ENCODE measurements at regions not wholly inside any gene's neighbourhood (a gene's known extent, or its start where the extent isn't known, plus 50 kb on each side); places are given as distances from the start of the nearest gene placed in this dataset.
A peak's percentile ranks its signal among the peaks of the same experiment; 100 is the strongest.

- DNase-seq (ENCODE audit: low read depth in 2 of 2) = no peak
Observed at GRCh38 chr2:128726236-128726635, 407.6 kb upstream of the HS6ST1 start.

- no peak for DNase-seq (ENCODE audit: low read depth in 2 of 2)
Observed at GRCh38 chr2:128726911-128727310, 408.2 kb upstream of the HS6ST1 start.

- no peak for DNase-seq (ENCODE audit: low read depth in 2 of 2)
Observed at GRCh38 chr2:128727404-128727803, 408.7 kb upstream of the HS6ST1 start.

- no peak for DNase-seq (ENCODE audit: low read depth in 2 of 2)
Observed at GRCh38 chr2:128727914-128728313, 409.2 kb upstream of the HS6ST1 start.

- no peak for DNase-seq (ENCODE audit: low read depth in 2 of 2)
Observed at GRCh38 chr2:128729051-128729450, 410.4 kb upstream of the HS6ST1 start.

GRCh38 chr2:128731994-128732650 is 413.5 kb upstream of the HS6ST1 start:
- DNase-seq (ENCODE audit: low read depth in 2 of 2) = no peak

- no peak for DNase-seq (ENCODE audit: low read depth in 2 of 2)
Observed at GRCh38 chr2:128732976-128733431, 414.3 kb upstream of the HS6ST1 start.

GRCh38 chr2:128733450-128733849 is 414.8 kb upstream of the HS6ST1 start:
- DNase-seq (ENCODE audit: low read depth in 2 of 2) = no peak

GRCh38 chr2:128734521-128735295 is 416.0 kb upstream of the HS6ST1 start:
- DNase-seq (ENCODE audit: low read depth in 2 of 2) = no peak

GRCh38 chr2:128735296-128735960 is 416.8 kb upstream of the HS6ST1 start:
- no peak for DNase-seq (ENCODE audit: low read depth in 2 of 2)

GRCh38 chr2:128736046-128736688 is 417.5 kb upstream of the HS6ST1 start:
- DNase-seq (ENCODE audit: low read depth in 2 of 2) = no peak

- peak in 1 of 2 donors; percentile 17 for DNase-seq (ENCODE audit: low read depth in 2 of 2)
Observed at GRCh38 chr2:128736689-128737545, 418.2 kb upstream of the HS6ST1 start.

- no peak for DNase-seq (ENCODE audit: low read depth in 2 of 2)
Observed at GRCh38 chr2:128737546-128737826, 418.8 kb upstream of the HS6ST1 start.

- DNase-seq (ENCODE audit: low read depth in 2 of 2) = no peak
Observed at GRCh38 chr2:128738446-128739110, 419.9 kb upstream of the HS6ST1 start.

- no peak for DNase-seq (ENCODE audit: low read depth in 2 of 2)
Observed at GRCh38 chr2:128742467-128742866, 423.8 kb upstream of the HS6ST1 start.

GRCh38 chr2:128745946-128746345 is 427.3 kb upstream of the HS6ST1 start:
- no peak for DNase-seq (ENCODE audit: low read depth in 2 of 2)

- DNase-seq (ENCODE audit: low read depth in 2 of 2) = no peak
Observed at GRCh38 chr2:128746356-128746755, 427.7 kb upstream of the HS6ST1 start.

- DNase-seq (ENCODE audit: low read depth in 2 of 2) = no peak
Observed at GRCh38 chr2:128748336-128748735, 429.7 kb upstream of the HS6ST1 start.

GRCh38 chr2:128748835-128749605 is 430.4 kb upstream of the HS6ST1 start:
- no peak for DNase-seq (ENCODE audit: low read depth in 2 of 2)
